Left hindlimb (tissue), 1 donor: ENCODE measurements at regions not wholly inside any gene's neighbourhood (a gene's known extent, or its start where the extent isn't known, plus 50 kb on each side); places are given as distances from the start of the nearest gene placed in this dataset.

Source experiments
- DNase-seq: peaks from one replicate; pipeline ENCODE4 v3.0.0-alpha.2; 2018

DNA sequence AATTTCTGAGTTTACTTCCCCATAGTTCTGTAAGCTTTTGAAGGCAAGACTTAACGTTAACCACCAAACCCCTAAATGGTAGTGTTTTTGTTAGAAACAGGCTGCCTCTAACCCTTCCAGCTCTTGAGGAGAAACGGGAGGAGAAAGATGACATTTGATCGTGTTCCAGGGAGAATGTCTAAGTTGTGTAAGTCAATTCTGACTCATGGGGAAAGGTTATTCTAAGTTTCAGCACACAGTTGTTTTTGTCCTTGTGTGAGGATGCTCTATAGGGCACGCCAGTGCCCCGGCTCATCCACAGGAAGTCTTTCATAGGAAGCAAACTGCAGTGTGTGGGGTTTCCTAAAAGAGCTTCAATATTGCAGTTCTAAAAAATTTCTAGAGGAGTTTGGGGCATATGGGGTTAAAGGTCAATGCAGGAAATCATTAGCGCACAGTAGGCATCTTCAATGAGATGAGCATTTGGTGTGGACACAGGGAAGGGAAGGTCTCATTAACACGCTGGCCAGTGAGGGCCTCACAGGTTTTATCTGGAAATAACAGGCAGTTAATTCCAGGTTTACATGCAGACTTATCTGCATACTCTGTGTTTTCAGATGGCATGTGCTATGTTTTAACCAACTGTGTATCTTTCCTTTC, 638.2 kb upstream of the IGFBP3 start:
- DNase-seq: no peak

DNA sequence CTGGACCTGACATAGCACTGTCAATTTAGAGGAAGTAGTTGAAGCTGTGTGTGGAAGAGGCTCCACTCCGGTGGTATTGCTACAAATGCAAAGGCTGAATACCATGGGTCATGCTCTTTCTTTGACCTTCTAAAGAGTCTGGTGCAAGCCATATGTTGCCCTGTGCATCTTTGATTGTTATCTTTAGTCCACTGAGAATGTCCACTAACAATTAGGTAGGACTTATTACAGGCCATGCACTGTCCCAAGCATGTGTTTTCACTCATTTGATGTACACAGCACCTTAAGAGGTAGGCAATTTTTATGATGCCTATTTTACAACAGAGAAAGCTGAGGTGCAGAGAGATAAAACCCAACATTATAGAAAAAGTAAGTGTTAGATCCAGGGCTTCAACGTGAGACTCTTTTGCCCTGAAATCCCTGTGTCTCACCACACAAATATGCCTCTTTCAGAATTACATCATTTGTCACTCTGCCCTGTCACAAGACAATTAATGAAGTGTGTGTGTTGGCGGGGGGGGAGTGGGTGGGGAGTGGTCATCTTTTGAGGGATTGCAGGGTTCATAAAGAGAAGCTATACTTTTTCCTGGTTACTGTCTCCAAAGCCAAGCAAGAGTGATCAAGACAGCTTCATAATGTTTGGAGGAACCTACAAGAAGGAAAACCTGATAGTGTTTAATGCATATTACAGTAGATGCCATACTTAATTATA, 637.6 kb upstream of the IGFBP3 start:
- no peak for DNase-seq

DNA sequence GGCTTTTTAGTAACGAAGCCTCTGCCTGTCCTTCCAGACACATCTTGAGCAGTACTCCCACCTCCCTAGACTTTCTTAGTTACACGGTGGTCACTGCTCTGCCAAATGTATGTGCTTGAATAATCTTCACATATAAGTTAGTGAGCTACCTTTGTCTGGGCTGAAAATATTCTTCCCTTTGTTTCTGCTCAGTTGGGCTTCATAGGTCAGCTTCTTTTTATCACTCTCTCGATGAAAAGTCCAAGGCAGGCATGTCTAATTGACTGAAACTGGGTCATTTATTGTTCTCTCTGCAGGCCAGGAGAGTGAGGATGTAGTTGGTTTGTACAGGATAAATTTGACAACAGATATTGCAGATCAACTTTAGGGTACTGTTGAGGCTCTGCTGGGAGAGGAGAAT, 636.7 kb upstream of the IGFBP3 start:
- no peak for DNase-seq

DNA sequence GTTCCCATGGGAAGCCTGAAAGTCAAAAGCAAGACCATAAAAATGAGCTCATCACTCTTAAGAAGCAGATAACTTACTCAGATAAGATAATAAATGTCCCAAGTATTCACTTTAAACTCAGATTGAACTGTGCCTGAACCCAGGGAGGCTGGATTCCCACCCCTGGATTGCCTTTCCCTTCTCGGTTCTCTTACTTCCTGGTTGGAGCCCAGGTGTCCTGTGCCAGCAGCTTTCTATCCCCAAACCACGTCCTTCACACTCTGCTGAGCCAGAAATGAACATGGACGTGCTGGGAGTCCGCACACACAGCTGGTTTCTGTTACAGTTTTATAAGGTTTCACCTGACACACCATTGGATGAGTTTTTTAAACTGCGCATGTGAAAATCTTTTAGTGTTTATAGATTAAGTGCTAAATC, 636.2 kb upstream of the IGFBP3 start:
- DNase-seq: peak; percentile 68

DNA sequence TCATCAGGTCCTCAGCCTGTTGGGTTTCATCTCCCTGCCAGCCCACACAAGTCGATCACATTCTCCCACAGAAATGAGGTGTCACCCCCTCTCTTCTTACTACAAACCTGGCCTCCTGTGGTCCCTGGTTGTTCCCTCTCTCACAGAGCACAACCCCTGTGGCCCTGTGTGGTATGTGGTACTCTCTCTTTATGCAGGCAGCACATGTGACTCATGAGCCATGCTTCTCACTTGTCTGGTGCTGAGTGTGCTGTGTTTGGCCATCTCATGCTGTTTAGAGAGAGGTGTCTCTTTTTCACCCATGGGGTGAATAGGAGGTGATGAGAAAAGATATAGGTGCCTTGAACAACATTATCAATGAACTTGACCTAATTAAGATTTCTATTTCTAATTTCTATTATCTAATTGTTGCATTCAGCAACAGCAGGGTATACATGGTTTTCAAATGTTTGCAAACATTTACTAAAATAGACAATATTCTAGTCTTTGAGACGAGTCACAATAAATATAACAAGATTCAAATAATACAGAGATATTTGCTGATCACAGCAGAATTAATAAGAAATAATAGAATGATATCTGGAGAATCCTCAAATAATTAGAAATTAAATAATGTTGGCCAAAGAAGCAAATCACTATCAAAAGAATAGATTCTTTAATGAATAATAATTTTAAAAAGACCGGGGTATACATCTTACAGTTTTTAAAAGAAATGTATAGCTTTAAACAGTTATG, 633.8 kb upstream of the IGFBP3 start:
- no peak for DNase-seq

DNA sequence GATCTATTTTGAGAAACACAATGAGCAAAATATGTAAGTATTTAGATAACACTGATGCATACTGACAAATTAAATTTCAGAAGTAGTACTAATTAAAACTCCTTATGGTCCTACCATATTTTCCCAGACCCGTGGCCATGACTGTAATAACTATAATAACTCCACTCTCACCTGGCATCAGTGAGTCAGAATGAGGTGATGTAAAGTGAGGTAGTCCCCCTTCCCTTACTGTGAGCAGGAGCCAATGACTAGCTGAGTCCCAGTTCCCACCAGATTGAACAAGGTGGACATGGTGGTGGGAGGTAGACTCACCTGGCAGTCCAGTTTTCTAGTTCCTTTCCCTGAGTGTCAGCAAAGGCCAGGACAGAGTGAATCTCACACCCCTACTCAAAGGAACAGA, 630.5 kb upstream of the IGFBP3 start:
- DNase-seq: no peak

DNA sequence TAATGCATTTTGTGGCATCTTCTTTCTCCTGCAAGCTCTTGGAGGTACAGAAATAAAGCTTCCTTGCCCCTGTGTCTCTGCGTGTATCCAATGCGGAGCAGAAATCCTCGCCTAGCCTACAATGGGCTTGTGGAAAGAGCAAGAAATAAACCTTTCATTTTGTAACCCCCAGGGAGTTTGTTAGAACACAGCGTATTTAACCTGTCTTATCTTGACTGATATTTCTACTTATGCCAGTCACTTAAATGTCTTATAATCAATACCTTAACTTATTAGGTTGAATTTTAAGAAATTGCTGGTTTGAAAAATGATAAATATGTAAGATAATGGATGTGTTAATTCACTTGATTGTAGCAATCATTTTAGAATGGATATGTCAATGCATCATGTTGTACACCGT, 629.8 kb upstream of the IGFBP3 start:
- no peak for DNase-seq

DNA sequence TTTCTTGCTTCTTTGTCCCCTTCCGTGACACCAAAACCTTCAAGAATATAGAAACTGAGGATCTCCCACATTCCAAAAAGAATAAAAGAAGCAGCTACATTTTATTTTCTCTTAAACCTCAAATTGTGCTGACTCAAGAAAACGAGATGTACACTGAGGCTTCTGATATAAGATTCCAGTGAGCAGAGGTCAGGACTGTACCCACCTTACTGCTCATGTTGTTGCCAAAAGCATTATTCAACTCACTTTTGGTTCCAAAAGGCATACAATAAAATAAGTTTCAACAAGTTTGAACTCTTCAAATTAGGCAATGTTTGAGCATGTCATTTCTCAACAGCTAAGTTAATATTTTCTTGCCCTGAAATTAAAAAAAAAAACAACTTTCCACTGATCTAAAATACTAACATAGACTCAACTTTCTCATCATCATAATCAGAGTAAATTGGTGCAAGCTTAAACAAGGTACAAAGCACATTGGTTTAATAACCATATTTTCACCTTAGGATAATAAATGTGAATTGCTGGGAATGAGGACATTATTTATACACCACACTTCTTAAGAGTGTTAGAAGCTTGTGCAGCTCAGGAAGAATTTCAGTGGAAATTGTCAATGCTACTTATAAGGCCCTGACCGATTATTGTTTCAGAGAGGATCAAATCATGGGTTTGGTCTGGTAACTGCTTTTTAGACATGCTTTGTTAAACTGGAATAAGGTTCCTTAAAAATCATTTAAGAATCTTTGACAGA, 629.0 kb upstream of the IGFBP3 start:
- no peak for DNase-seq

DNA sequence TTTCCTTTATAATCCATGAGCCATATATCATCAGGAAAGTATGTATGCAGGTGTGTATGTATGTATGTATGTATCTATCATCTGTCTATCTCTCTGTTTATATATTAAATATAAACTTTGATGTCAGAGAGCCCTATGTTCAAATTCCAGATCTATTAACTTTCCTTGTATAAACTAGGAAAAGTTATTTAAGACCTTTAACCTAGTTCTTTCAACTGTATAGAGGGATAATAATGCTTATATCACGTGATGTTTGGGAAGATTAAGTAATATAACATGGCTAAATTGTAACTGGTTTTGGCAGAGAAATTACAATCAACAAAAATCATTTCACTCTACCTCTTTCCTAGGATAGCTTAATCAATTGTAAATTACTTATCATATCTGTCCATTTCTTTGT, 628.3 kb upstream of the IGFBP3 start:
- DNase-seq: no peak

DNA sequence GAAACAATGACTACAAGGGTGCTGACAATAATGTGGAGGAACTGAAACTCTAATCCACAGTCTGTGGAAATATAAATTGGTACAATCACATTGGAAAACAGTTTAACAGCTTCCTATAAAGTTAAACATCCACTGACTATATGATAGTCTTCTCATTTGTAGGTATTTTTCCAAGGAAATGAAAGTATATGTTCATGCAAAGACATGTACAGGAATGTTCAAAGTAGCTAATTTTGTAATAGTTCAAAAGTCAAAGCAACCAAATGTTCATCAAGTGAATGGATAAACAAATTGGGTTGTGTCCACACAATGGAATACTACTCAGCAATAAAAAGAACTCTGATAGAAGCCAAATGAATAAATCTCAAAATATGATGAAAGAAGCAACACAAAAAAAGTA, 626.0 kb upstream of the IGFBP3 start:
- no peak for DNase-seq

DNA sequence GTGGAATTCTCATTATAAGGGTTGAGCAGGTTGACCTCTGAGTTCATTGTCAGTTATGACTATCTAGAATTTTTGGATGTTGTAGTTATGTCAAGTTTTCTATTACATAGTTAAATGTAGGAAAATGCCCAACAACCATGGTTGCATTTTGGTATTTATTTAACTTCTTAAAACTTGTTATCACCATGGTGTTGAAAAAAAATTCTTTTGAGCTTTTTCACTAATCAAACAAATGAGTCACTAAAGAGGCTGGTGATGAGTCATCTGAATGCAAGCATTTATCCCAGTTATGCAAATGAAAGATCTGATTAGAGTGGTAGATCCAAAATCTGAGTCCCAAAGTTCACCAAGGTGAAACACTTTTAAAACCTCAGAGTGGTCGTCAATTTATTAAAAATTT, 624.7 kb upstream of the IGFBP3 start:
- DNase-seq: no peak

DNA sequence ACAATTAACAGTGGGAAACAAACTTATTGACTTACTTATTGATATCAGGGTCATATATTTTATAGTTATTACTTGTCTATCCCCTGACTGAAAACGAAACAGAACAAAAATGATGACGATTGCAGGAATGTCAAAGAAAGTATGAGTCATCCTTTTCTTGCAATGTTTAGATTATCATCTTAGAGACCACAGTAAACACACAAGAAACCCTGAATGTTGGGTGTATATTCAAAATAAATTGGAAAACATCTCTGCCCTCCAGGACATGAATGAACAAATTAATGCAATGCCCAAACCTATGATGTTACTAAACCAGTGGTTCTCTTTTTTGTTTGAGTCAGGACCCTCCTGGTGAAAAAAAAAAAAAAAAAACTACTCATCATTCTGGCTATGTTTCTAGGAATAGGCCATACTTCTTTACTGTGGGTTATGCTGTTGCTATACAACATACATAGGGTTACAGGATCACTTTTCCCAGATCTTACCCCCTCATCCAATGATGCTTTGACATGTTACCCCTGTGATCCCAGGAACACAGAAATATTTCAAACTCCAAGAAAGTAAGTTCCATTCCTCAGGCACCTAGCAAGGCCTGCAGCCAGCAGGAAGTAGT, 623.4 kb upstream of the IGFBP3 start:
- no peak for DNase-seq

DNA sequence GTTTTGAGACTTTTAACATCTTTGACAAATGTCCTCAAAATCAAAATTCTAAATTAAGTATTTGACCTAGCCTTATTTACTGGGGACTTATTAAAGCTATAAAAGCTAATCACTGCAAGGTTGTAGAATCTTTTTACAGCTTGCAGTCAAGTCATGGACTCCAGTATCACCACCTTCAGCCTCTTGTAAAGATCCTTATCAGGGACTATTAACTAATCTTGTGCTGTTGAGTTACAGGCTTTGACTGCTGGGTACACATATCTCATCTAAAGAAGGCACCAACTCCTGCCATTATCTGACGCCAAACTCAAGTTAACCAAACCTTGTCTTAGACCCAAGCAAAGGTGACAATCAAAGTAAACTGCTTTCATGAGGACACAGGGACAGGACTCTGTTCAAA, 621.0 kb upstream of the IGFBP3 start:
- no peak for DNase-seq

DNA sequence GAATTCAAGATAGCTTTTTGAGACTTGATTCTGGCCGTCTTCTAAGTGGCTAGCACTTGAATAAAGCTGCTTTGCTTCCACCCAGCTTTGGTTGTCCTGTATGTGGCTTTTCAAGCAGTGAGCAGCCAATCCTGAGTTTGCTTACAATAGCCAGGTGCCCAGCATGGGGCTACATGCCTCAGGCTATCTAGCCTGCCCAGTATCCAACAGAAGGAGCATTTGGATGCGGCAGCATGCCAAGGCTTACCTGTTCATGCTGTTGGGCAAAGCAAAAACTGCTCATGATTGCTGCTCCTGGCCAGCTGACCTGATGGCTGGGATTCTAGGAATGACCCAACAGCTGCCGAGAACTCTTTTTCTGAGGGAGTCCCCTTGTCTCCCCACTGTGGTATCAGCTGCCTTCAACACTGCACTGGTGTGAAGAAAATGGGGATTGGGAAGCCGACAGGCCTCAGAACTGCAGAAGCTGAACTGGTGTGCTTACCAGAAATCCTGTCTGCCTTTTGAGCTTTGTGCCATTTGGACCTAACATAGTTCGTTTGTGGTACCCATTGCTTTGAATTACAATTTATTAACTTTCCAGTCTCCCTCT, 618.9 kb upstream of the IGFBP3 start:
- DNase-seq: no peak

DNA sequence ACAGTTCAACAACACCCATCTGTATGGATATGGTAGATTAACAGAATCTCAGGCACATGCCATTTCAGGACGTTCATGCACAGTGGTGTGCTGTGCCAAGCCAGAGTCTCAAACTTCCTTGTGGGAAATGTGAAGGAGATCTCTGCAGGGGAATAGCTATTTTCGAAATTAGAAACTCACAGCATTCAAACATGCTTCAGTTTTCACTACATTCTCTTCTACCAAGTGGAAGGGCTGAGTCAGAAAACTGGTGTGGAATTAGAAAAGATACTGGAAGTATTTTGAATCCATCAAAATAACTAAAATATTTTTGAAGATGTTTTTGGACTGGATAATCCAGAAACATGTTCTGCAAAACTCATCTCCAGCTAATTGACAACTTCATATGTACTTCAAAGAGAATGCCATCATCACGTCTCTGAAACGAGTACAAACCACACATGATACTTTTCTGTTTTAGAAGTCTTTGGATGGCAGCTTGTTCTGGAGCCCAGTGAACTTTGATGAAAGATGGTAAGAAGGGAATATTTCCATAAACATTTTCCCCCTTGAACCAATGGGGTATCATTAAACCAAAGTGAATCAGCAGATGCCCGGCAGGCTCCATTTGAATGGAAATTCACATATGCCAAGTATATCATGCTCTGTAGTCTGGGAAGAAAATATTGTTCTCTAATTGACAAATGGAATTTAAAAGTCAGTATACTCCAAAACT, 616.3 kb upstream of the IGFBP3 start:
- peak; percentile 52 for DNase-seq

DNA sequence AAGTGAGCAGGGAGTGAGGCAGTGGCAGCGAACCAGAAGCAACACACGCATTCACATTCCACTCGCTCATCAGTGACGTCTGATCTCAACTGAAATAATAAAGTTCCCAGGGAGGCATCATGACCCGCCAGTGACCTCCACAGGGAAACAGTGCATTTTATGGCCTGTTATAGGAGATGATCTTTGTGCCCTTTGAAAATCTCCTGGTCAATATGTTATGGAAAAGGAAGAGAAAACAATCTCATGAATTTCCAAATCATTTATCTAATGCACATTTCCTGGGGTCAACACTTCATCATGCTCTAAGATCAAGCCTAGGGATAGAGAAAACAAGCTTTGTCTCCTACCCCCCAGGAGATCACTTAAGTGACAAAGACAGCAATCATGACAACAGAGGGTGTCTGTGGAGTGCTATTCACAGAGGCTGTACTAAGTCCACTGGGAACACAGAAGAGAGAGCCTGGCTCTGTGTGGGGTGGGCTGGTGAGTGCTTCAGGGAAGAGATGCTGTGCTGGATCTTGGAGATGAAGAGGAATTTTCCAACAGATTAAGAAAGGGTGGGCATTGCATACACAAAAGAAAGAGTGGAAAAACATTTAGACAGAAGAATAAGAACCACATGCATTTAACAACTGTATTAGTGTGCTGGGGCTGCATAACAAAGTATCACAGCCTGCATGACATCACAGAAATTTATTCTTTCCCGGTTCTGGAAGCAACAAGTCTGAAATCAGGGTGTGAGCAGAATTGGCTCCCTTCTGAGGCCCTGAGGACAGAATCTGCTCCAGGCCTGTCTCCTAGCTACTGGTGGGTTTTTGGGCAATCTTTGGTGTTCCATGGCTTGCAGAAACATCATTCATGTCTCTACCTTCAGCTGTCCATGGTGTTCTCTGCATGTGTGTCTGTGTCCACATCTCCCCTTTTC, 613.9 kb upstream of the IGFBP3 start:
- no peak for DNase-seq

DNA sequence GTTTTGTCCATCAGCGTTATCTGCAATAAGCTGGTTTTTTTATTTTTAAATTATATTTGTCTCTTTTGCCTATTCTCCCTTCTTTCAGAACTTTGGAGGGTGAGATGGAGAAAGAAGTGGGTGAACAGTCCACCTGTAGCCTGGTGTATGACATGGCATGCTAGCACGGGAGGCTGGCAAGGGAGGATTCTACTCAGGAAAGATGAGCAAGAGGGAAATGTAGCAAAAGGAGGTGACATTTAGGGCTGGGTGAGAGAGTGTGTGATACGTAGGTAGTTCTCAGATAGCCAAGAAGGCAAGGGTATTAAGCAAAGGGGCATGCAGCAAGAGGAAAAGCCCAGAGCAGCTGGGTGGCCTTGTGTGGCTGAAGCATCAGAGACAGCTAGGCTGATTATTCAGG, 612.9 kb upstream of the IGFBP3 start:
- no peak for DNase-seq

DNA sequence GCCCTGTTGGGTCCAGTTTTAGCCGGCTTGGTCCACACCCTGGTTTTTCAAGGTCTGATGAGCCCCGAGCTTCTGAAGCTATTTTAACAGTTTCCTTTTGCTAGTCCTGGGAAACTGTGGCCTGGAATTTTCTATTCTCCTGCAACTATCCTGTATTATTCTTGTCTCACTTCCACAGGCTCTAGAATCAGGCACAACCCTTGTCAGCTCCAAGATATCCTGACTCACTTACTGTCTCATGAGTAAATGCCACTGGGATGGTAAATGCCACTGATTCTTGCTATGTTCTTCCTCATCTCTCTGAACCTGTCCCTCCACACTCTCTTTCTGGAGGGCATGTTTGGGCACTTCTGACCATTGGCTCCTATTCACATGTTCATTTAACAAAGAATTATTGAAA, 611.5 kb upstream of the IGFBP3 start:
- DNase-seq: no peak

DNA sequence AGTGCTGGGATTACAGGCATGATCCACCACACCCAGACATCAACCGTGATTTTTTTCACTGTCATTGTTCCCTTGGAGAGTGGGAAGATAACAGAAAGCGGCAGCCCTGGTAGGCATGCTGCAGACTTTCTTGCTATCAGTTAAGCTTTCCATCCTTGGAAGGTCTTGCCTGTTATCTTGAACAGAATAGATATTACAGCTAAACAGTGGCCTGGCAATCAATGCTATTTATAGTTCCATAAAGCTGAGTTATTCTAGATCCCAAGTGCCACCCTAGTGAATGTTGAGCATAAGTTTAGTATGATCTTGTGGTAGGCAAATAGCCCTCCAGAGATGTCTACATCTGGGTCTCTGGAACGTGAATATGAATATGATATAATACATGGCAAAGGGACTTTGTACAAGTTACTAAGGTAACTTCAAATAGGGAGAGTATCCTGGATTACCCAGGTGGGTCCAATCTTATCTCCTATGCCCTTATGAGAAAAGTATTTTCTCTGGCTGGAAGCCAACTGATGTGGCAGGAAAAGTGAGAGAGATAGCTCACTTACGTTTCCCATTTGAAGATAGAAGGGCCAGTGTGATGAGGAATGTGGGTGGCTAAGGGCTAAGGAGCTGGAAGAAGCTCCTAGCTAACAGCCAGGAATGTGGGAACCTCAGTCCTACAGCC, 609.1 kb upstream of the IGFBP3 start:
- DNase-seq: no peak

DNA sequence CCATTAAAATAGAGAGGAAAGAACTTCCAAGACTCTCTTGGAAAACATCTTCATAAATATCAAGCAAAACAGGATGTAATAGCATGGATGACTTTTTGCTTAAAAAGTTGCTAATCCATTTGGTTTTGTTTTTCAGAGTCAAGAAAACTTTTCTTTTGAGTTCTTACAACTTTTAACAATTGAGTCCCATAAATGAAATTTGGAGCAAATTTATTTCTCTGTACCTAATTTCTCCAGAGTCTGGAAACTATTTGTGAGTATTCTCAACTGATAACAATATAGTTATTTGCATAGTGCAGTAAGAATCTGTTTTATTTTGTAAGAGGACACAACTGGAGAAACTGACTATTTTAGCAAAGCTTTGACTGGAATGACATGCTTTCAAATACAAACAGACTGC, 606.3 kb upstream of the IGFBP3 start:
- DNase-seq: no peak
